DND-41 (cell line): ENCODE measurements at regions not wholly inside any gene's neighbourhood (a gene's known extent, or its start where the extent isn't known, plus 50 kb on each side); places are given as distances from the start of the nearest gene placed in this dataset.

Experiments
- EZH2 ChIP-seq: IDR thresholded peaks from 3 replicates; pipeline ENCODE4 v1.6.1; 2012; ENCODE audit warnings: borderline replicate concordance, low read depth, mild to moderate bottlenecking, moderate library complexity, low read length, inconsistent platforms; ENCODE audit not compliant: severe bottlenecking
- TF ChIP-seq, protein P1 (sequence below): IDR thresholded peaks from 2 replicates; pipeline ENCODE4 v1.5.1; 2012; ENCODE audit warnings: borderline replicate concordance, low read length, moderate library complexity, mild to moderate bottlenecking; ENCODE audit not compliant: poor library complexity, severe bottlenecking; ENCODE audit errors: extremely low read depth

DNA sequence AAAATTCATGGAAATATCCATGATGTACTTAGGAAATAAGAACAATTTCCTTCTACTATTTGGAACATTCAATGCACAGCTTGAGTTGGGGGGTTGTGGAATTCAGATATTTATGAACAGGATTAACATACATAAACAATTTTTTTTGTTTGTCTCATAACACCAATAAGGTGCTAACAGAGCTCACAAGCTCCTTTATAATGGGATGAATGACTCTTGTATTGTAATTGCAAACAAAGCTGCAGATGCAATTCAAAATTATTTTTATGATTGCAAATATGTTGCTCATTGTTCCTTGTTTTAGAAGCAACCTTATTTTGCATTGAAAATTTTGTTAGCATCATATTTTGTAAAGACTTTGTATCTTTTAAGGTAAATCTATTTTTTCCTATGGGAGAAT lies 265.7 kb downstream of the PCDH17 start:
- TF ChIP-seq, protein P1, sequence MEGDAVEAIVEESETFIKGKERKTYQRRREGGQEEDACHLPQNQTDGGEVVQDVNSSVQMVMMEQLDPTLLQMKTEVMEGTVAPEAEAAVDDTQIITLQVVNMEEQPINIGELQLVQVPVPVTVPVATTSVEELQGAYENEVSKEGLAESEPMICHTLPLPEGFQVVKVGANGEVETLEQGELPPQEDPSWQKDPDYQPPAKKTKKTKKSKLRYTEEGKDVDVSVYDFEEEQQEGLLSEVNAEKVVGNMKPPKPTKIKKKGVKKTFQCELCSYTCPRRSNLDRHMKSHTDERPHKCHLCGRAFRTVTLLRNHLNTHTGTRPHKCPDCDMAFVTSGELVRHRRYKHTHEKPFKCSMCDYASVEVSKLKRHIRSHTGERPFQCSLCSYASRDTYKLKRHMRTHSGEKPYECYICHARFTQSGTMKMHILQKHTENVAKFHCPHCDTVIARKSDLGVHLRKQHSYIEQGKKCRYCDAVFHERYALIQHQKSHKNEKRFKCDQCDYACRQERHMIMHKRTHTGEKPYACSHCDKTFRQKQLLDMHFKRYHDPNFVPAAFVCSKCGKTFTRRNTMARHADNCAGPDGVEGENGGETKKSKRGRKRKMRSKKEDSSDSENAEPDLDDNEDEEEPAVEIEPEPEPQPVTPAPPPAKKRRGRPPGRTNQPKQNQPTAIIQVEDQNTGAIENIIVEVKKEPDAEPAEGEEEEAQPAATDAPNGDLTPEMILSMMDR, result no peak
- TF ChIP-seq EZH2, result no peak
